NCI-H2171 (cell line): ENCODE measurements at regions not wholly inside any gene's neighbourhood (a gene's known extent, or its start where the extent isn't known, plus 50 kb on each side); places are given as distances from the start of the nearest gene placed in this dataset.
"Not testable (repeated sequence)": the region's sequence is repeated elsewhere in the genome, so short reads cannot be mapped to it uniquely, and the experiment has no call there.

Source experiments
- DNase-seq: peaks from one replicate; lab custom pipeline; 2025; lab: John Stamatoyannopoulos, UW

DNA sequence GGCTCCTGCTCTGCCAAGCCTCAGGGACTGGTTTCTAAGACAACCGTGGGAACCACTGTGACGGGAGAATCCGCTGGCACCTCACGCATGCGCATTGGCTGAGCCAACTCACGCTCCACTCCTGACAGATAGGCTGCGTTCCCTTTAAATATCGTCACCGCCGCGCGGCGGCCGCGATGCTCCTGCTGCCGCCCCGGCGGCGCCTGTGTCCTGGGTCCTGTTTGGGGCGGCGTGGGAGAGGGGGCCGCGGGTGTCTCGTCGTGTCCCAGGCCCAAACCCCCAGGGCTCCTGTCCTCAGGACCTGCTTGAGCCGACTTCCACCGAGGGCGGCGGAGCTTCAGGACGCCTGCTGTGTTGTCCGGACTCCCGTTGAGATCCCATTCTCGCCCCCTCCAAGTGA lies 684.8 kb upstream of the TPTE start:
- not testable (repeated sequence) for DNase-seq

DNA sequence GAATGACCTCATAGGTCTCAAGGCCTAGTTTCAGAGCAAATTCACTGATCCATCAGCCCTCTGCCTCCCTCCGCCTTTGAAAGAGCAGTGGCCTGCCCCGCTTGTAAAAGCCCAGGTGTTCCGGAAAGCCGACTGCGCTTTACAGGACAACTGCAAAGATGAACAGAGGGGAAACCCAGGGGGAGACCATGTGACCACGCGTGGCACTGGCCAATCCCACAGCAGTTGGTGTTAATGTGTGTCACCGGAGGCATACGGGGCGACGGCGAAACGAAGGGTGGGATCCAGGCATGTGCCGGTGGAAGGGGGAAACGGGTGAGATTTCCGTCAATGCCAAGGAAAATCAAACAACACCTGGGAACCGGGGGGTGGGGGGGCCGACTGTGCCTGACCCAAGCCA lies 684.4 kb upstream of the TPTE start:
- not testable (repeated sequence) for DNase-seq

DNA sequence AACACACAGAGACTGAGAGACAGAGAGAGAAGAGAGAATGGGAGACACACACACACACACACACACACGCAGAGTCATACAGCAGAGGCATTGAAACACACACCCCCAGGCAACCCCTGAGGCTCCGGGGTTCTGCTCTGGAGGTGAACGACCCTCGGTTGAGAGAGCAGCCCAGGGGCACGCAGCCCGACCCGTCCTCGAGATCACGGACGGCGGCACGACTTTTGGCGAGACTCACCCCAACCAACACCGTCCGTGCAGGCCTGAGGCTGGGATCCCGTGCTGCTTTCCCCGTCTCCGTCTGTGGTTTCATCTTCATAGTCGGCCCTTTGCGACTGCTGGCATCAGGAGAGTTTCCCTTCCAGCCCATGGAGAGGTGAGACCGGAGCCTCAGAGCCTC lies 683.9 kb upstream of the TPTE start:
- not testable (repeated sequence) for DNase-seq

DNA sequence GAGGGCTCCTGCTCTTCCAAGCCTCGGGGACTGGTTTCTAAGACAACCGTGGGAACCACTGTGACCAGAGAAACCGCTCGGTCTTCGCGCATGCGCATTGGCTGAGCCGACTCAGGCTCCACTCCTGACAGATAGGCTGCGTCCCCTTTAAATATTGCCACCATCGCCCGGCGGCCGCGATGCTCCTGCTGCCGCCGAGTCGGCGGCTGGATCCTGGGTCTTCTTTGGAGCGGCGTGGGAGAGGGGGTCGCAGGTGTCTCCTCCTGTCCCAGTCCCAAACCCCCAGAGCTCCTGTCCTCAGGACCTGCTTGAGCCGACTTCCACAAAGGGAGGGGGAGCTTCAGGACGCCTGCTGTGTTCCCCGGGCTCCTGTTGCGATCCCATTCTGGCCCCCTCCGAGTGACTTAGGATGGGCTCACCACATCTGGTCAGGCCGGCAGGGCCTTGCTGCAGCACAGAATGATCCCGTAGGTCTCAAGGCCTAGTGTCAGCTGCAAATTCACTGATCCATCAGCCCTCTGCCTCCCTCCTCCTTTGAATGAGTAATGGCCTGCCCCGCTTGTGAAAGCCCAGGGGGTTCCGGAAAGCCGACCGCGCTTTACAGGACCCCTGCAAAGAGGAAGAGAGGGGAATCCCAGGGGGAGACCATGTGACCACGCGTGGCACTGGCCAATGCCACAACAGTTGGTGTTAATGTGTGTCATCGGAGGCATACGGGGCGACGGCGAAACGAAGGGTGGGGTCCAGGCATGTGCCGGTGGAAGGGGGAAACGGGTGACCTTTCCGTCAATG lies 683.2 kb upstream of the TPTE start:
- DNase-seq, result no peak

DNA sequence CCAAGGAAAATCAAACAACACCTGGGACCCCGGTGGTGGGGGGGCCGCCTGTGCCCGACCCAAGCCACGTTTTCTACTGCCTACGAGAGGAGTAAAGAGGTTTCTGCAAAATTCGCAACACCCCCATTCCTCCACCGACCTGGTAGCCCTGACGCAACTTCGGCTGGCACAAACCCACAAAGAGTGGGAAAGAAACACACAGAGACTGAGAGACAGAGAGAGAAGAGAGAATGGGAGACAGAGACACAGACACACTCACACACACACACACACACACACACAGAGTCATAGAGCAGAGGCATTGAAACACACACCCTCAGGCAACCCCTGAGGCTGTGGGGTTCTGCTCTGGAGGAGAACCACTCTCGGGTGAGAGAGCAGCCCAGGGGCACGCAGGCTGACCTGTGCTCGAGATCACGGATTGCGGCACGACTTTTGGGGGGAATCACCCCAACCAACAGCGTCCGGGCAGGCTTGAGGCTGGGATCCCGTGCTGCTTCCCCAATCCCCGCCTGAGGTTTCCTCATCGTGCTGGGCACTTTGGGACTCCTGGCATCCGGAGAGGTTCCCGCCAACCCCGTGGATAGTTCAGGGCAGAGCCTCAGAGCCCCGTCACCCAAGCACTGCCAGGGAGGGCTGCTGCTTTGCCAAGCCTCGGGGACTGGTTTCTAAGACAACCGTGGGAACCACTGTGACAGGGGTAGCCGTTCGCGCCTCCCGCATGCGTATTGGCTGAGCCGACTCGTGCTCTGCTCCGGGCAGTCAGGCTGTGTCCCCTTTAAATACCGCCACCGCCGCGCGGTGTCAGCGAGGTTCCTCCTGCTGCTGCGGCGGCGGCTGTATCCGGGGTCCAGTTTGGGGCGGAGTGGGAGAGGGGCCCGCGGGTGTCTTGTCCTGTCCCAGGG lies 682.4 kb upstream of the TPTE start:
- no peak for DNase-seq

DNA sequence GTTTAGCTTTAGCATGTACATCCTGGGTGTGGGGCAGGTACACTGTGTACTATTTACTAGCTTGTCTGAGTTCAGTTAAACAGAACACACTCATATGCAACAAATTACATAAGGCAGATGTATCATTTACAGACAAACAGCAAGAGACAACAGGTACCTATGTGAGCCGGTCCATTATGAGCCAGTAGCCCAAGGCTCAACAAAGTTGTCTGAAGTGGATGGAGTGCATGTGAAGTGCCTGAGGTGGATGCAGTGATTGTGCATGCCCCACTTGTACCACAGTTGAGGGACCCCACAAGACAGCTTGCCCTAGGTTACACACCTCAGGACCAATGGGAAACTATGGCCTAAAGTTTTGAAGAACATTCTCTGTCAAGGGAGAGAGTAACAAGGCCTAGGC lies 677.3 kb upstream of the TPTE start:
- DNase-seq, result not testable (repeated sequence)

DNA sequence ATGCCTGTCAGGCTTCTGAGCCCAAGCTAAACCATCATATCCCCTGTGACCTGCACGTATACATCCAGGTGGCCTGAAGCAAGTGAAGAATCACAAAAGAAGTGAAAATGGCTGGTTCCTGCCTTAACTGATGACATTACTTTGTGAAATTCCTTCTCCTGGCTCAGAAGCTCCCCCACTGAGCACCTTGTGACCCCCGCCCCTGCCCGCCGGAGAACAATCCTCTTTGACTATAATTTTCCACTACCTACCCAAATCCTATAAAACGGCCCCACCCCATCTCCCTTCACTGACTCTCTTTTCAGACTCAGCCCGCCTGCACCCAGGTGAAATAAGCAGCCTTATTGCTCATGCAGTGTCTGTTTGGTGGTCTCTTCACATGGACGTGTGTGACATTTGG lies 673.9 kb upstream of the TPTE start:
- not testable (repeated sequence) for DNase-seq

DNA sequence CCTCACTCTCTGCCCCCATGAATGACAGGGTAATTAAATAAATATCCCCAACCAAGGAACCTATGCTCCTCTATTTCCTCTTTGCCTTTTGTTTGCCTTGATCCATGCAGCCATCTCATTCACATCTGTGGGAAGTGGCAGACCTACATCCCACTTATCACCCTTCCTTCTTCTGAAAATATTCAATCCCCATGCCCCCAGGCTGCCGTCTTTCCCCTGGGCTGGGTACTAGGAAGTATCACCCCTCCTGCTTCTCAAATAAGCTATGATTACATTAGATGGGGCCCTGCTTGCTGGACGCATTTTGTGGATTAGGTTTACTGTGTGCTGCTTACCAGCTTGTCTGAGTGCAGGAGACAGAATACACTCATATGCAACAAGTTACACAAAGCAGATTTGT lies 670.2 kb upstream of the TPTE start:
- DNase-seq, result not testable (repeated sequence)

DNA sequence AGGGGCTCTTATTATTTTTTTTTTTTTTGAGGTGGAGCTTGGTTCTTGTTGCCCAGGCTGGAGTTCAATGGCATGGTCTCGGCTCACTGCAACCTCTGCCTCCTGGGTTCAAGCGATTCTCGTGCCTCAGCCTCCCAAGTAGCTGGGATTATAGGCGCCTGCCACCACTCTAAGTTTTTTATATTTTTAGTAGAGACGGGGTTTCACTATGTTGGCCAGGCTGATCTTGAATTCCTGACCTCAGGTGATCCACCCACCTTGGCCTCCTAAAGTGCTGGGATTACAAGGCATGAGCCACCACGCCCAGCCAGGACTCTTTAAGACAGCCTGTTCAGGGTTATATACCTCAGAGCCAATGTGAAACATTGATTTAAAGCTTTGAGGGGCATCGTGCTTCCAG lies 669.7 kb upstream of the TPTE start:
- DNase-seq, result not testable (repeated sequence)

DNA sequence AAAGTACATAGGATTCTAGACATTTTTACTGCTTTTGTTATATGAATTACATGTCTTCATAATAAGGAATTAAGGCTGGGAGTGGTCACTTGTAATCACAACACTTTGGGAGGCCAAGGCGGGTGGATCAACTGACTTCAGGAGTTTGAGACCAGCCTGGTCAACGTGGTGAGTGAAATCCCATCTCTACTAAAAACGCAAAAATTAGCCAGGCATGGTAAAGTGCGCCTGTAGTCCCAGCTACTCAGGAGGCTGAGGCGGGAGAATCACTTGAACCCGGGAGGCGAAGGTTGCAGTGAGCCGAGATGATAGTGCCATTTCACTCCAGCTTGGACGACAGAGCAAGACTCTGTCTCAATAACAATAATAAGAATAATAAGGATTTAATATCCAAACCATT lies 663.8 kb upstream of the TPTE start:
- not testable (repeated sequence) for DNase-seq

DNA sequence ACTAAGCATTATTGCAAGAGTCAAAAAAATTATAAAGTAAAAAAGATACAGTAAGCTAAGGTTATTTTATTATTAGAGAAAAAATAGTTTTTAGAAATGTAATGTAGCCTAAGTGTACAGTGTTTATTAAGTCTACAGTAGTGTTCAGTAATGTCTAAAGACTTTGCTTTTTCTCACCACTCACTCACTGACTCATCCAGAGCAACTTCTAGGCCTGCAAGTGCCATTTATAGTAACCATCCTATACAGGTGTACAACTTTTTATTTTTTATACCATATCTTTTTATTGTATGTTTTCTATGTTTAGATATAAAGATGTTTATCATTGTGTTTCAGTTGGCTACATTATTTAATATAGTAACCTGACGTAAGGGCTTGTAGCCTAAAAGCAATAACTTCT lies 661.5 kb upstream of the TPTE start:
- not testable (repeated sequence) for DNase-seq

DNA sequence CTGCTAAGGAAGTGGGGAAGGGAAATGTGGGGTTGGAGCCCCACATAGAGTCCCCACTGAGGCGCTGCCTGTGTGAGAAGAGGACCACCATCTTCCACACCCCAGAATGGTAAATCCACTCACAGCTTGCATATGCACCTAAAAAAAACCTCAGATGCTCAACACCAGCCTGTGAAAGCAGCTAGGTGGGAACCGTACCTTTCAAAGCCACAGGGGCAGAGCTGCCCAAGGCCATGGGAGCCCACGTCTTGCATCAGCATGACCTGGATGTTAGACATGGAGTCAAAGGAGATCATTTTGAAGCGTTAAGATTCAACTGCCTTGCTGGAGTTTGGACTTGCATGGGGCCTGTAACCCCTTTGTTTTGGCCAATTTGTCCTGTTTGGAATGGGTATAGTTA lies 658.9 kb upstream of the TPTE start:
- not testable (repeated sequence) for DNase-seq

DNA sequence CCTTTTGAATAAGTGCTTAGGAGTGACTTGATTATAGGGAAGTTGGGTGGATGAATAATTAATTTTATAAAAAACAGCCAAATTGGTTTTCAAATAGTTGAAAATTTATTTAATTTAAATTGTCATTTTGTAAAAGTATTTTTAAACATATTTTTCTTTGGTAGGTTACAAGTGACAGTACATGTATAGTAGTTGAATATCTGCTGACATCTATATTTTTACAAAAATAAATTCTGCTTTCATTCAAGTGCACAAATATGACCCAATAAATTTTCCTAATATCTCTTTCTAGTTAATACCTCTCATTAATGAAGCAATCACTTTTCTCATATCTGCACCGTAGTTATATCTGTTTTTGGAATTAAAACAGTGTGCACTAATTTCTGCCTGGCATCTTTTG lies 653.6 kb upstream of the TPTE start:
- not testable (repeated sequence) for DNase-seq

DNA sequence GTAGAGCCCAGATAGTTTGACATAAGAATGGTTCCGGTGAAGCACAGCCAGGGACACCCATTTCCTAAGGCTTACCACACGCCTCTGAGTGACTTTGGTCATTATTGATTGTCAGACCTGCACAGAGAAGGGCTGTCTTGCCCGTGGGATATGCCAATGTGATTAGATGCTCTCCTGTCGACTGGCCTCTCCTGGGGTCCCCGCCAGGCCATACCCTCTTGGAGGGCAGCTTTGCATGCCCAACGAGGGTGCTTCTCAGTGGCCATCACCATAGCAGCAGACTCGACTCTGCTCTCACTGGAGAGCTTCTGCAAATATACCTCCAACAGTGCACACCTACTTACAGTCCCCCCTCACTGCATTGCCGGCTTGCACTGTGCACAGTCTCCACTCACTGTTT lies 648.3 kb upstream of the TPTE start:
- DNase-seq, result not testable (repeated sequence)

DNA sequence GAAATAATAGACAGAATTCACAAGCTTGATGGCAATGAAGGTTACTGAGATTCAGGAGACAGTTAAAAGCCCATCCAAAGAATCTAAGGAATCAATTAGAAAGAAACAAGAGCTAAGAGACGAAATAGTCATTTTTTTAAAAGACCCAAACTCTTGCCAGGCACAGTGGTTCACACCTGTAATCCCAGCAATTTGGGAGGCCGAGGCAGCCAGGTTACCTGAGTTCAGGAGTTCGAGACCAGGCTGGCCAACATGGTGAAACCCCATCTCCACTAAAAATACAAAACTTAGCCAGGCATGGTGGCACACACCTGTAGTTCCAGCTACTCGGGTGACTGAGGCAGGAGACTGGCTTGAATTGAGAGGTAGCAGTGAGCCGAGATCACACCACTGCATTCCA lies 647.2 kb upstream of the TPTE start:
- DNase-seq, result not testable (repeated sequence)

DNA sequence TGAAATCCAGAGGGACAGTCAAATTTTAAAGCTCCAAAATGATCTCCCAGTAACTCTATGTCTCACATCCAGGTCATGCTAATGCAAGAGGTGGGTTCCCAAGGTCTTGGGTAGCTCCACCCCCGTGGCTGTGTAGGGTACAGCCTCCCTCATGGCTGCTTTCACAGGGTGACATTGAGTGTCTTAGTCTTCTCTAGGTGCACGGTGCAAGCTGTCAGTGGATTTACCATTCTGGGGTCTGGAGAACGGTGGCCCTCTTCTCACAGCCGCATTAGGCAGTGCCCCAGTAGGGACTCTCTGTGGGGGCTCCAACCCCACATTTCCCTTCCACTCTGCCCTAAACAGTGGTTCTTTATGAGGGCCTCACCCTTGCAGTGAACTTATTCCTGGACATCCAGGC lies 640.0 kb upstream of the TPTE start:
- not testable (repeated sequence) for DNase-seq

DNA sequence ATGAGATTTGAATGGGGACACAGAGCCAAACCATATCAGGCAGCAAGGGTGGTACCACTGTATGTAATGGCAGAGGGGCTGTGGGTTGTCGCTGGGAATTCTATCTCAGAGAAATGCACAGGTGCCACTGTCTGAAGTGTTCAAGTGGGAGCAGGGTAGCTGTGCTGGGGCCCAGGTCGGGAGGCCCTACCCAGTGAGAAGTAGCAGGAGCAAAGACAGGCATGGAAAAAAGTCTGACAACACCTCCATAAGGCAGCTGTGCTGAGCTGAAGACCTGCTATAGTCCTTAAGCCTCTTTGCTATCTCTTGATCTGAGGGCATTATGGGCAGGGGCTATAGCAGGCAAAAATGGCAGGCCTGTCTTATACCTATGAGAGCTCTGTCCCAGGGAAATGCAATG lies 638.3 kb upstream of the TPTE start:
- not testable (repeated sequence) for DNase-seq

DNA sequence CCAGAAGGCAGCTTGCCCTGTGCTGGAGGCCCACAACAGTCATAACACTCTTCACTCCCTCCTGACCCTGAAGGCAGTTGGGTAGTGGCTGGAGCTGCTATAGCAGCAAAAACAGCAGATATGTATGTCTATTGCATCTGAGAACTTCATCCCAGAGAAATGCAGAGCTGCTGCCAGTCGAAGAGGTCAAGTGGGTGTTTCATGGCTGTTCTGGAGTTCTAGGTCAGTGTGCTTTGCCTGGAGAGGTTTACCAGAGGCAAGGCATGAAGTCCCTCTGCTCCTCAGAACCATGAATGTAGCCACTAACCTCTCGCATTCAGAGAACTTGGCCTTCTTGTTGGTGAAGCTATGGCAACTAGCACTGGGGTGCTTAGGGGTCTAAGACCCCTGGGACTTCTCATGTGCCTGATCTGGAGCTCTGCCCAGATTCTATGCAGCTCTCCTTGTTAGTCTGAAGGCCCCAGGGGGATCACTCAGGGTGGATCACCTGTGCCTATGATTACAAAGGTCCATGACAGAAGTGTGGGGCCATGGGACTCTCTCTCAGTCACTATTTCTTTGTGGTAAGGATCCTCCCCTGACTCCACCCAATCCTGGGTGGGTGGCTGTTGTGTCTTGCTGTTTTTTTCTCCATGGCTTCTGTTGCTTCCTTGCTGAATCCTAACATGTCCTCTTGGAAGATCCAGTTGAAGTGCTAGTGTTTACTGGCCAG lies 637.7 kb upstream of the TPTE start:
- not testable (repeated sequence) for DNase-seq

DNA sequence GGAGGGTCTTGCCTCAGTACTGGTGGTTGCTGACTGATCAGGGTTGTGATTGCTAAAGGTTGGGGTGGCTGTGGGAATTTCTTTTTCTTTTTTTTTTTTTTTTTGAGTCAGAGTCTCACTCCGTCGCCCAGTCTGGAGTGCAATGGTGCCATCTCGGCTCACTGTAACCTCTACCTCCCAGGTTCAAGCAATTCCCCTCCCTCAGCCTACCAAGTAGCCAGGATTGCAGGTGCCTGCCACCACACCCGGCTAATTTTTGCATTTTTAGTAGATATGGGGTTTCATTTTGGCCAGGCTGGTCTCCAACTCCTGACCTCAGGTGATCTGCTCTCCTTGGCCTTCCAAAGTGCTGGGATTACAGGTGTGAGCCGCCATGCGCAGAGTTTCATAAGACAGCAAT lies 632.9 kb upstream of the TPTE start:
- DNase-seq, result not testable (repeated sequence)

DNA sequence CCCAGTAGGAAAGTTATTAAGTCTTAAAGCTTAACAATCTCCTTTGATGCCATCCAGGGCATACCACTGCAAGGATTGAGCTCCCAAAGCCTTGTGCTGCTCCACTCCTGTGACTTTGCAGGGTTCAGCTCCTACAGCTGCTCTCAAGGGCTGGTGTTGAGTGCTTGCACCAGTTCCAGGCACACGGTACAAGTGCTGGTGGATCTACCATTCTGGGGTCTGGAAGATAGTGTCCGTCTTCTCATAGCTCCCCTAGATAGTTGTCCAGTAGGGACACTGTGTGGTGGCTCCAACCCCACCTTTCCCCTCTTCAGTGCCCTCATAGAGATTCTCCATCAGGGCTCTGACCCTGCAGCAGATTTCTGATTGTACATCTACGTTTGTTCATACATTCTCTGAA lies 617.8 kb upstream of the TPTE start:
- DNase-seq, result not testable (repeated sequence)

DNA sequence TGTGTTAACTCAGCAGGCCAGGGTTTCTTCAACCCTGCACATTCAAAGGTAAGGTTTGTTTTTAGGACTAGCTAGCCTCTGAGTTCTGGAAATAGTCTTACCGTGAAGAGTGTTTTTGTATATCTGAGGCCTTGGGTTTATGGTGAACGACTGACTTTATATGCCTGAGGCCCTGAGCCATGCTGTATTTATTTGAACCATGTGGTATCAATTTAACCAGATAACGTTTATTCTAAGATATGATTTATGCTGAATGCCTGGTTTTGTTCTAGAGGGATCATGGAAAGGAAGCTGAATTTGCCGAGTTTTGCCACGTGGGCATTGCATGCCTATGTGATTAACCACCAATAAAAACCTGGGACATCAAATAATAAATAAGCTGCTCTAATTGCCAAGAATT lies 607.2 kb upstream of the TPTE start:
- DNase-seq, result not testable (repeated sequence)

DNA sequence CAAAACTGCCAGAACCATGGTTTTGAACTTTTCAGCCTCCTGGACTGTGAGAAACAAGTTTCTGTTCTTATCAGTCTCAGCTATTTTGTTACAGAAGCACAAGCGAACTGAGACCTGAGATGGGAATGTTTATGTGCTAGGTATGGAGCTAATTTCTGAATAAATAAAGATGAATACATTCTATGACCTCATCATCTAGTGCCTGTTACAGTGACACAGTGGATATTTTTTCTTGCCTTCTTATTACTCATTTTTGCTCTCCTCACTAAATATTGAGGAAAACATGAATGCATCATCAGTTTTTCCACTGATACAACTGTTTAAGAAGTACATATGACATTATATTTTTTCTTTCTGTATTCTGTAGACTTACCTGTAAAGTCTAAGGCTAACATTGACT lies 601.9 kb upstream of the TPTE start:
- not testable (repeated sequence) for DNase-seq
